SK-N-SH treated with all-trans-retinoic acid at 6 μM for 48 hours (cell line): ENCODE measurements at regions not wholly inside any gene's neighbourhood (a gene's known extent, or its start where the extent isn't known, plus 50 kb on each side); places are given as distances from the start of the nearest gene placed in this dataset.

ENCODE experiments used
- TSHZ2 ChIP-seq: fragments of 250-450 bp; sonication (Bioruptor Pico); IDR thresholded peaks from 2 replicates; pipeline ENCODE4 v1.5.0; 2020; ENCODE audit warnings: mild to moderate bottlenecking, moderate library complexity
- ZNF565 ChIP-seq: fragments of 450-650 bp; formaldehyde crosslinking; conservative IDR thresholded peaks from 2 replicates; pipeline ENCODE4 v1.5.0; 2020; ENCODE audit warnings: low read depth, mild to moderate bottlenecking, moderate library complexity

GRCh38 chr6:53426667-53427270, 78.0 kb upstream of the ELOVL5 start:
- TF ChIP-seq TSHZ2 (CRISPR knock-in tag) (no peak), ZNF565 (CRISPR knock-in tag) (no peak)
